ENCODE measurements at regions not wholly inside any gene's neighbourhood (a gene's known extent, or its start where the extent isn't known, plus 50 kb on each side); places are given as distances from the start of the nearest gene placed in this dataset.

DNA sequence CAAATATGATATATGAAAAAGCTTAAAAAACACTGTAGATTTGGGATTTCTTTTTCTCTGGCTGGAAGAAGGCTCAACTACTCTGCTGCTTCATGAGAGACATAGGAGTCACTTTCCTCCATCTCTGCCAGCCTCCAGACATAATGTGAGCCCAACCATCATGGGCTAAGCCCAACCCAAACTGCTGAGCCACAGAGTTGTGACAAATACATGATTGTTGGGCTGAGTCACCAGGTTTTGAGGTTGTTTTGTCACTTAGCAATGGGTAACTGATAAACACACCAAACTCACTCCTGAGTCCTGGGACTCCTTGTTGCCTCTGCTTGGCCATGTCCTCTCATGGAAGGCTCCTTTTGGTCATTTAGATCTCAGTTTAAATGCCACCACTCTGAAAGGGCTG lies 381.8 kb upstream of the FZD8 start:
- H3K9me3 ChIP-seq (ENCODE audit: insufficient read depth, low read depth, low read length): no peaks in the 10 kb centered on the region; the same call in 1 of the 2 replicates
- TF ChIP-seq, protein P1, sequence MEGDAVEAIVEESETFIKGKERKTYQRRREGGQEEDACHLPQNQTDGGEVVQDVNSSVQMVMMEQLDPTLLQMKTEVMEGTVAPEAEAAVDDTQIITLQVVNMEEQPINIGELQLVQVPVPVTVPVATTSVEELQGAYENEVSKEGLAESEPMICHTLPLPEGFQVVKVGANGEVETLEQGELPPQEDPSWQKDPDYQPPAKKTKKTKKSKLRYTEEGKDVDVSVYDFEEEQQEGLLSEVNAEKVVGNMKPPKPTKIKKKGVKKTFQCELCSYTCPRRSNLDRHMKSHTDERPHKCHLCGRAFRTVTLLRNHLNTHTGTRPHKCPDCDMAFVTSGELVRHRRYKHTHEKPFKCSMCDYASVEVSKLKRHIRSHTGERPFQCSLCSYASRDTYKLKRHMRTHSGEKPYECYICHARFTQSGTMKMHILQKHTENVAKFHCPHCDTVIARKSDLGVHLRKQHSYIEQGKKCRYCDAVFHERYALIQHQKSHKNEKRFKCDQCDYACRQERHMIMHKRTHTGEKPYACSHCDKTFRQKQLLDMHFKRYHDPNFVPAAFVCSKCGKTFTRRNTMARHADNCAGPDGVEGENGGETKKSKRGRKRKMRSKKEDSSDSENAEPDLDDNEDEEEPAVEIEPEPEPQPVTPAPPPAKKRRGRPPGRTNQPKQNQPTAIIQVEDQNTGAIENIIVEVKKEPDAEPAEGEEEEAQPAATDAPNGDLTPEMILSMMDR (conservative IDR thresholded peaks at IDR 0.05; ENCODE audit: low read length): no peak
- no peak for TF ChIP-seq EZH2phosphoT487 (IDR thresholded peaks at IDR 0.05; ENCODE audit: borderline replicate concordance)
- no peaks in the 10 kb centered on the region for H3K4me1 ChIP-seq (ENCODE audit: insufficient read depth, low read length, poor library complexity, severe bottlenecking)
- H3K4me2 ChIP-seq (ENCODE audit: low read depth, low read length, poor library complexity, severe bottlenecking): no peak overlapping the region
- H3F3A ChIP-seq (ENCODE audit: low read depth): no peaks in the 10 kb centered on the region
- no peak overlapping the region for H3K9ac ChIP-seq (ENCODE audit: low read depth, low read length, poor library complexity, severe bottlenecking)
- no peaks in the 10 kb centered on the region for H4K20me1 ChIP-seq (ENCODE audit: insufficient read depth, low read length, poor library complexity, severe bottlenecking)
- H3K9me2 ChIP-seq (replicated peaks; ENCODE audit: low read depth, low read length): no peaks in the 10 kb centered on the region
- H3K27me3 ChIP-seq (ENCODE audit: insufficient read depth, low read length, poor library complexity, severe bottlenecking): no peaks in the 10 kb centered on the region
- no peak overlapping the region for H3K4me3 ChIP-seq (ENCODE audit: low read length, poor library complexity, severe bottlenecking)
- H3K79me2 ChIP-seq (ENCODE audit: insufficient read depth, low read length): no peaks in the 10 kb centered on the region
- no peak overlapping the region for H2AFZ ChIP-seq (ENCODE audit: low read length)
- H3K36me3 ChIP-seq (ENCODE audit: insufficient read depth, low read length): no peaks in the 10 kb centered on the region

DNA sequence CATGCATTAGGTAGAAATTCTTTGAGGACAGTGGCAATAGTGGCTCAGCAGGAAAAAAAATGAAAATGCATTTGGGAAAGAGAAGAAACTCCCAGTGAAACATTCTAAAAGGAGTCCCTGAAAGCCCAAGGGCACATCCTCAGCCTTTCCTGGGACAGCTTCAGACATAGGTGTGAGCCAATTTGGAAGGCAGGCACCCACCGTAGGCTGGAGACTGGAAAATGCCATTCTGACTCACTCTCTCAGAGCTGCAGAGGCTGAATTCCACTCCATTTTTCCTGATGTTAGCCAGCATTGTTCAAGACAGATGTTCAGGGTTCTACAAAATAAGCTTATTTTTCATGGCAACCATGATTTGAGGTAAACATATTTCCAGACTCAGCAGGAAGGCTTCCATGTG lies 379.0 kb upstream of the FZD8 start:
- Histone ChIP-seq H3K9me3 (ENCODE audit: insufficient read depth, low read depth, low read length) (no peaks in the 10 kb centered on the region; the same call in 1 of the 2 replicates), H3K4me1 (ENCODE audit: insufficient read depth, low read length, poor library complexity, severe bottlenecking) (no peaks in the 10 kb centered on the region), H3F3A (ENCODE audit: low read depth) (no peaks in the 10 kb centered on the region), H3K9me2 (replicated peaks; ENCODE audit: low read depth, low read length) (no peaks in the 10 kb centered on the region), H3K4me3 (ENCODE audit: low read length, poor library complexity, severe bottlenecking) (no peak overlapping the region), H3K4me2 (ENCODE audit: low read depth, low read length, poor library complexity, severe bottlenecking) (no peak overlapping the region), H3K79me2 (ENCODE audit: insufficient read depth, low read length) (no peaks in the 10 kb centered on the region), H3K36me3 (ENCODE audit: insufficient read depth, low read length) (no peaks in the 10 kb centered on the region), H3K27me3 (ENCODE audit: insufficient read depth, low read length, poor library complexity, severe bottlenecking) (no peaks in the 10 kb centered on the region), H3K9ac (ENCODE audit: low read depth, low read length, poor library complexity, severe bottlenecking) (no peak overlapping the region), H4K20me1 (ENCODE audit: insufficient read depth, low read length, poor library complexity, severe bottlenecking) (no peaks in the 10 kb centered on the region), H2AFZ (ENCODE audit: low read length) (no peak overlapping the region)
- no peak for TF ChIP-seq EZH2phosphoT487 (IDR thresholded peaks at IDR 0.05; ENCODE audit: borderline replicate concordance)
- TF ChIP-seq, protein P1 (conservative IDR thresholded peaks at IDR 0.05; ENCODE audit: low read length): no peak

DNA sequence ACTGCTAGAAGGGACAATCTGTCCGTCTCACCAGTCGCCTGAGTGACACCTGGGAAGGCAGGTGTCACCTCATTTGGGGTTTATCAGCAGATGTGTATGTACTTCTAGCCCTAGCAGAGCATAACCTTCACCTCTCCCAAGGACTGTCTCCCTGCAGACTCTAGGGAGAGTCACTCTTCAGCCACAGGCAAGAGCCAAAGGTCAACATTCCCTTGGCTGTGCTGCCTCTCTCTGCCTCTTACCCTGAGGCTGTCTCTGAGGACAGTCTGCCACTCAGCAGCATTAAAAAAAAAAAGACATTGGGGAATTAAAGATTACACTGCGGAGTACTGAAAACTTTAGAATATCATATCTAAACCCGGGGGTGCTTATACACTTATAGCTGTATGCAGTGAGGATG lies 377.7 kb upstream of the FZD8 start:
- Histone ChIP-seq H3K36me3 (ENCODE audit: insufficient read depth, low read length) (no peaks in the 10 kb centered on the region), H3K4me1 (ENCODE audit: insufficient read depth, low read length, poor library complexity, severe bottlenecking) (no peaks in the 10 kb centered on the region), H3K4me3 (ENCODE audit: low read length, poor library complexity, severe bottlenecking) (no peak overlapping the region), H3K4me2 (ENCODE audit: low read depth, low read length, poor library complexity, severe bottlenecking) (no peak overlapping the region), H3K9me3 (ENCODE audit: insufficient read depth, low read depth, low read length) (no peaks in the 10 kb centered on the region; the same call in 1 of the 2 replicates), H3K9ac (ENCODE audit: low read depth, low read length, poor library complexity, severe bottlenecking) (no peak overlapping the region), H2AFZ (ENCODE audit: low read length) (no peak overlapping the region), H4K20me1 (ENCODE audit: insufficient read depth, low read length, poor library complexity, severe bottlenecking) (no peaks in the 10 kb centered on the region), H3F3A (ENCODE audit: low read depth) (no peaks in the 10 kb centered on the region), H3K27me3 (ENCODE audit: insufficient read depth, low read length, poor library complexity, severe bottlenecking) (no peaks in the 10 kb centered on the region), H3K9me2 (replicated peaks; ENCODE audit: low read depth, low read length) (no peaks in the 10 kb centered on the region), H3K79me2 (ENCODE audit: insufficient read depth, low read length) (no peaks in the 10 kb centered on the region)
- TF ChIP-seq, protein P1 (conservative IDR thresholded peaks at IDR 0.05; ENCODE audit: low read length): no peak
- no peak for TF ChIP-seq EZH2phosphoT487 (IDR thresholded peaks at IDR 0.05; ENCODE audit: borderline replicate concordance)

Data from Loucy (cell line).